GM23338 (cell line): ENCODE measurements at regions not wholly inside any gene's neighbourhood (a gene's known extent, or its start where the extent isn't known, plus 50 kb on each side); places are given as distances from the start of the nearest gene placed in this dataset.
A peak's percentile ranks its signal among the peaks of the same experiment; 100 is the strongest.

Experiments used
- ATAC-seq: fragments of 200-7000 bp; cut with Tn5 transposase; 3 replicates; pipeline ENCODE4 v1.9.1; 2020
- DNase-seq: peaks from one replicate; pipeline ENCODE4 v3.0.0-alpha.2; 2015; ENCODE audit warnings: low spot score
- H2AFZ ChIP-seq: fragments of 200-600 bp; sonication (generic); 2 replicates; pipeline ENCODE4 v1.8.0; 2016; ENCODE audit warnings: antibody characterized with exemption, mild to moderate bottlenecking, moderate library complexity
- H3F3A ChIP-seq: fragments of 200-600 bp; sonication (generic); replicated peaks from 2 replicates; pipeline ENCODE4 v1.8.0; 2017; ENCODE audit warnings: antibody characterized with exemption, mixed run types, low read depth
- H3K27ac ChIP-seq: fragments of 200-600 bp; sonication (generic); 2 replicates; pipeline ENCODE4 v1.6.1; 2016; ENCODE audit warnings: low read depth
- H3K27me3 ChIP-seq: fragments of 200-600 bp; sonication (generic); 2 replicates; pipeline ENCODE4 v1.8.0; 2016; ENCODE audit warnings: mild to moderate bottlenecking, mixed run types, moderate library complexity; ENCODE audit not compliant: insufficient read depth
- H3K36me3 ChIP-seq: fragments of 200-600 bp; sonication (generic); 2 replicates; pipeline ENCODE4 v1.8.0; 2016; ENCODE audit warnings: mild to moderate bottlenecking; ENCODE audit not compliant: insufficient read depth
- H3K4me1 ChIP-seq: fragments of 200-600 bp; sonication (generic); 2 replicates; pipeline ENCODE4 v1.8.0; 2016; ENCODE audit warnings: mild to moderate bottlenecking, moderate library complexity; ENCODE audit not compliant: insufficient read depth
- H3K4me2 ChIP-seq: fragments of 200-600 bp; sonication (generic); 2 replicates; pipeline ENCODE4 v1.7.1; 2017; ENCODE audit warnings: mixed run types
- H3K4me3 ChIP-seq: fragments of 200-600 bp; sonication (generic); 2 replicates; pipeline ENCODE4 v1.6.1; 2016; ENCODE audit warnings: mixed run types
- H3K79me2 ChIP-seq: fragments of 200-600 bp; sonication (generic); replicated peaks from 2 replicates; pipeline ENCODE4 v1.8.0; 2017; ENCODE audit warnings: mild to moderate bottlenecking; ENCODE audit not compliant: insufficient read depth
- H3K9me2 ChIP-seq: fragments of 200-600 bp; sonication (generic); 2 replicates; pipeline ENCODE4 v1.8.0; 2017; ENCODE audit not compliant: insufficient read depth
- H4K20me1 ChIP-seq: fragments of 200-600 bp; sonication (generic); replicated peaks from 2 replicates; pipeline ENCODE4 v1.8.0; 2017; ENCODE audit warnings: mild to moderate bottlenecking; ENCODE audit not compliant: insufficient read depth
- H3K27ac Mint-ChIP-seq: 2 replicates; pipeline ENCODE4 v1.8.0; 2020; ENCODE audit warnings: inconsistent platforms, mild to moderate bottlenecking, moderate library complexity, mixed read lengths
- H3K27me3 Mint-ChIP-seq: 3 replicates; pipeline ENCODE4 v1.8.0; 2022; ENCODE audit warnings: low read depth, mild to moderate bottlenecking, moderate library complexity, mixed read lengths, inconsistent platforms; ENCODE audit not compliant: insufficient read depth, poor library complexity
- H3K36me3 Mint-ChIP-seq: 3 replicates; pipeline ENCODE4 v1.8.0; 2021; ENCODE audit warnings: low read depth, mild to moderate bottlenecking, inconsistent platforms, moderate library complexity, mixed read lengths
- H3K4me1 Mint-ChIP-seq: 3 replicates; pipeline ENCODE4 v1.8.0; 2020; ENCODE audit warnings: mild to moderate bottlenecking, inconsistent platforms, mixed read lengths
- H3K4me3 Mint-ChIP-seq: 3 replicates; pipeline ENCODE4 v1.8.0; 2021; ENCODE audit warnings: moderate library complexity, mild to moderate bottlenecking, inconsistent platforms, mixed read lengths
- H3K9me3 Mint-ChIP-seq: 3 replicates; pipeline ENCODE4 v1.8.0; 2020; ENCODE audit warnings: moderate library complexity, mild to moderate bottlenecking, inconsistent platforms, mixed read lengths
- CREB1 ChIP-seq: fragments of 250-450 bp; sonication (Bioruptor Pico); IDR thresholded peaks from 2 replicates; pipeline ENCODE4 v1.5.0; 2020; ENCODE audit warnings: low read depth, mild to moderate bottlenecking, moderate library complexity
- CTCF ChIP-seq, 2 experiments: fragments of 200-600 bp in 1 of 2; sonication (generic) in 1 of 2; conservative IDR thresholded peaks; 2 replicates each; pipeline versions ENCODE4 v1.5.1 to v1.6.1; 2016 to 2017; ENCODE audit warnings: antibody characterized with exemption in 2 of 2, low read depth in 2 of 2, mild to moderate bottlenecking in 2 of 2, moderate library complexity in 1 of 2
- ETS1 ChIP-seq: IDR thresholded peaks from 2 replicates; pipeline ENCODE4 v1.6.1; 2016; ENCODE audit warnings: antibody characterized with exemption
- EZH2 ChIP-seq: fragments of 200-600 bp; sonication (generic); IDR thresholded peaks from one replicate; pipeline ENCODE4 v1.8.0; 2017; ENCODE audit warnings: antibody characterized with exemption, mild to moderate bottlenecking, low read depth; ENCODE audit not compliant: unreplicated experiment
- EZH2phosphoT487 ChIP-seq: fragments of 200-600 bp; sonication (generic); IDR thresholded peaks from one replicate; pipeline ENCODE4 v1.8.1; 2018; ENCODE audit warnings: antibody characterized with exemption; ENCODE audit not compliant: unreplicated experiment
- NANOG ChIP-seq: IDR thresholded peaks from 2 replicates; pipeline ENCODE4 v1.6.1; 2016; ENCODE audit warnings: antibody characterized with exemption, borderline replicate concordance
- REST ChIP-seq: IDR thresholded peaks from one replicate; pipeline ENCODE4 v1.6.1; 2018; ENCODE audit warnings: antibody characterized with exemption; ENCODE audit not compliant: unreplicated experiment

- no peaks in the 10 kb centered on the region for H3K9me3 Mint-ChIP-seq
- H3K4me1 Mint-ChIP-seq, result peaks cover 10% of the 10 kb centered on the region
- no peak overlapping the region for H3K27ac ChIP-seq
- no peaks in the 10 kb centered on the region for H3K36me3 ChIP-seq
- DNase-seq (peak; percentile 11), ATAC-seq (no peak)
- H3K4me3 ChIP-seq, result no peak overlapping the region
- H3K4me3 Mint-ChIP-seq, result no peak overlapping the region
- TF ChIP-seq NANOG (no peak), CTCF (conservative IDR thresholded peaks at IDR 0.05; ENCODE audit: low read depth in 2 of 2) (no peak), REST (no peak), ETS1 (no peak), CREB1 (CRISPR knock-in tag) (no peak)
- no peak overlapping the region for H3K27ac Mint-ChIP-seq
- H3K27me3 Mint-ChIP-seq, result no peaks in the 10 kb centered on the region
- no peaks in the 10 kb centered on the region for H4K20me1 ChIP-seq
- 0 out of 2 replicates have a peak, but pooled peaks cover 3% of the 10 kb centered on the region for H3K9me2 ChIP-seq
- no peak overlapping the region for H2AFZ ChIP-seq
- no peaks in the 10 kb centered on the region for H3K27me3 ChIP-seq
- no peaks in the 10 kb centered on the region for H3K36me3 Mint-ChIP-seq
- peaks cover 13% of the 10 kb centered on the region for H3K4me1 ChIP-seq
- no peaks in the 10 kb centered on the region for H3F3A ChIP-seq
- no peak overlapping the region for H3K4me2 ChIP-seq
- H3K79me2 ChIP-seq, result no peaks in the 10 kb centered on the region
Measured at GRCh38 chr10:118115701-118116100, 69.0 kb upstream of the RAB11FIP2 start.

- no peak overlapping the region for H3K4me3 ChIP-seq
- no peaks in the 10 kb centered on the region for H3K9me3 Mint-ChIP-seq
- H3K27ac ChIP-seq, result no peak overlapping the region
- no peak overlapping the region for H2AFZ ChIP-seq
- no peak overlapping the region for H3K27ac Mint-ChIP-seq
- no peaks in the 10 kb centered on the region for H4K20me1 ChIP-seq
- DNase-seq (no peak), ATAC-seq (no peak)
- no peaks in the 10 kb centered on the region for H3K27me3 ChIP-seq
- no peaks in the 10 kb centered on the region for H3F3A ChIP-seq
- H3K9me2 ChIP-seq, result 0 out of 2 replicates have a peak, but pooled peaks cover 3% of the 10 kb centered on the region
- H3K4me2 ChIP-seq, result no peak overlapping the region
- no peak overlapping the region for H3K4me3 Mint-ChIP-seq
- H3K36me3 Mint-ChIP-seq, result no peaks in the 10 kb centered on the region
- peaks cover 10% of the 10 kb centered on the region for H3K4me1 Mint-ChIP-seq
- peaks cover 13% of the 10 kb centered on the region; the same call in 1 of the 2 replicates for H3K4me1 ChIP-seq
- H3K36me3 ChIP-seq, result no peaks in the 10 kb centered on the region
- H3K79me2 ChIP-seq, result no peaks in the 10 kb centered on the region
- H3K27me3 Mint-ChIP-seq, result no peaks in the 10 kb centered on the region
- TF ChIP-seq REST (no peak), EZH2 (no peak), NANOG (no peak), EZH2phosphoT487 (no peak)
Measured at GRCh38 chr10:118114992-118115391, 68.3 kb upstream of the RAB11FIP2 start.
